ENCODE measurements at regions not wholly inside any gene's neighbourhood (a gene's known extent, or its start where the extent isn't known, plus 50 kb on each side); places are given as distances from the start of the nearest gene placed in this dataset.

DNA sequence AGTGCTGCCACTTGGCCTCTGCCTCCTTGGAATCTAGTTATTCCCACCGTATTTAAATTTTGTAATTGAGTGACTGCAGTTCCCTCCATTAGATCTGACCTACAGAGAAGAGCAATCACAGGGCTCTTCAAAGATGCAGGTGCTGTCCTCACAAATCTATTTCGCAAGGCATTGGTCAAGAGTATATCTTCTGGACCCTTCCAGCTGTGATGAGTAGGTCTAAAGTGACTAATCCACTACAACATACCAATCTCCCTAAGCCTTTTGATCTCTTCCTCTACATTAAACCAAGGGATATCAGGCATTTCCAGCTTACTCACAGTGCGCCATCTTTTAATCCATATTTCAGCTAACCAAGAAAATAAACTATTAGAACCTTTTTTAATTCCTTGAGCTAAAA, 65.1 kb upstream of the COL3A1 start:
- DNase-seq = no peak
- no peaks in the 10 kb centered on the region for H3K27me3 ChIP-seq
- no peaks in the 10 kb centered on the region for H3K9me3 ChIP-seq
- H3K4me3 ChIP-seq = no peak overlapping the region
- no peaks in the 10 kb centered on the region for H3K36me3 ChIP-seq

DNA sequence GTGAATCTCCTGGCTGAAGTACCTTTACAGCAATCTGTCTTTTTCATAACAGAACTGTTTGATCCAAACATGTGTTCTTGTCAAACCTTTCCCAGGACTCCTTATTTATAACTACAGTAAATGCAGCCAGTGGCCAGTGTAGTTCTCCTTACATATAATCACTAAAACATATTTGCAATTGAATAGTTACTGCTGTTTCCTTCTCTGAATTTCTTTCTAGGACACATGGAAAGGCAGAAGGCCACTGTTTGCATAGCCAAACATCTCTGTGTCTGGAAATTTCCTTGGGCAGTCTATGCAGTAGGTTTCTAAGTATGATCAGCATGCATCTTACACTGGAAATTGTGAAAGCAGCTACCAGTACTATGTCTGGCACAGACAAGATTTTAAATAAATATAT, 57.4 kb upstream of the COL3A1 start:
- H3K4me3 ChIP-seq = no peak overlapping the region
- no peak for DNase-seq

DNA sequence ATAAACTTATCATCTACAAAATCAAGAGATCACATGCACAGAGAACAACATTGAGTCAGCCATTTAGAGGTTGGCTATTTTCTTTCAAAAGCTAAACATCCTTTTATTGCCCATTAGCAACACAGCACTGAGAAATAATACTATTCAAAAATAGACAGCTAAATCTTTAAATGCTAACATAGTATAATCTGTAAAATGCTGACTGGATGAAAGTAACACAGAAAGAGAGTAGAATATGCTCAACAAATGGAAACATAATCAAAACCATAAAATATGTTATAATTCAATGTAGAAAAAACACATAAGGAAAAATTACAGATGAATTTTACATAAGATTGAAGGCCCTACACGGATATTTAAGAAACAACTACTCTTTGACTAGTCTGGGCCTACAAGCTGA, 56.5 kb upstream of the COL3A1 start:
- Histone ChIP-seq H3K36me3 (no peaks in the 10 kb centered on the region), H3K9me3 (no peaks in the 10 kb centered on the region), H3K4me3 (no peak overlapping the region), H3K27me3 (no peaks in the 10 kb centered on the region)
- DNase-seq = no peak

More for the DNA sequence above, 57.4 kb upstream of the COL3A1 start:
- H3K9me3 ChIP-seq = no peaks in the 10 kb centered on the region
- H3K27me3 ChIP-seq = no peaks in the 10 kb centered on the region
- no peaks in the 10 kb centered on the region for H3K36me3 ChIP-seq

DNA sequence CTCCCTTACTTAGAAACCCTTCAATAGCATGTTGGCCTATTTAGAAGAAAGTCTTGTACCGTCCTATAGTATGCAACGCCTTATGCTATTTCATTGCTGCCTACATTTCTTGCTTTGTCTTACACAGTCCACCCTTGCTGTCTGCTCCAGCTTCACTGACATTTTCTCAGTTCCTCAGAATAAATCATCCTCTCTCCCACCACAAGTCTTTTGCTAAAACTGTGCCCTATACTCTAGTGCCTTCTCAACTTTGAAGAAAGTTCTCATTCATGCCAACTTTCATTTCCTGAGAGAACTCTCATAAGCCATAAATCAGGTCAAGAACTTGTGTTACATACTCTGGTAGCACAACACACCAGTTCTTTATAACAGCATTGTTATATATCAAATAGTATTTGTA, 54.3 kb upstream of the COL3A1 start:
- no peaks in the 10 kb centered on the region for H3K36me3 ChIP-seq
- no peaks in the 10 kb centered on the region for H3K9me3 ChIP-seq
- no peak for DNase-seq
- H3K27me3 ChIP-seq = no peaks in the 10 kb centered on the region
- H3K4me3 ChIP-seq = no peak overlapping the region

DNA sequence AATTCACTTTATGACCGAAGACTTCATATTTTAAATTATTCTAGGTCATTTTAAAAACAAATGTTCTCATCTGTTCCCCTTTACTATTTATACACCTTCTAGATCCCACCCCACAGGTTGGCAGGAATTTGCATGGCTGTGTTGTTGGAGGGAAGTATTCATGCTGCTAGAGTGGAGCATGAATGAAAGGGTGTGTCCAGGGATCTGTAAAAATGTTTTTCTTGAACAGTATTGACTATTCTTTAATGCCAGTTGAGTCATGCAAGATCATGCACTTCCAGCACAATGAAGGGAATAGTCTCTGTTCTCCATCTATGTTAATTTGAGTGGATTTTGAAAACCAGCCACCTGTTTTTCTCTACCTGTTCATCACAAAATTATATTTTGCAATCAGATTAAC, 52.0 kb upstream of the COL3A1 start:
- 0 out of 2 replicates have a peak, but pooled peaks cover 1% of the 10 kb centered on the region for H3K9me3 ChIP-seq
- DNase-seq = no peak
- no peaks in the 10 kb centered on the region for H3K36me3 ChIP-seq
- H3K4me3 ChIP-seq = no peak overlapping the region
- H3K27me3 ChIP-seq = no peaks in the 10 kb centered on the region

Data from MG63 (cell line).